ENCODE measurements at regions not wholly inside any gene's neighbourhood (a gene's known extent, or its start where the extent isn't known, plus 50 kb on each side); places are given as distances from the start of the nearest gene placed in this dataset.
"Not testable (repeated sequence)": the region's sequence is repeated elsewhere in the genome, so short reads cannot be mapped to it uniquely, and the experiment has no call there.

GRCh38 chrX:63176578-63176977 lies 174.6 kb downstream of the SPIN4 start:
- H4K91ac ChIP-seq (ENCODE audit: low read depth, low read length, poor library complexity); H2BK120ac ChIP-seq (ENCODE audit: low read depth, low read length); H3K14ac ChIP-seq (ENCODE audit: low read length); H2BK5ac ChIP-seq (ENCODE audit: low read length); H3K4me1 ChIP-seq (ENCODE audit: control insufficient read depth in 2 of 2, insufficient read depth in 1 of 2, low read depth in 1 of 2, low read length in 2 of 2); H2AK5ac ChIP-seq (ENCODE audit: low read depth, low read length); H3K18ac ChIP-seq (ENCODE audit: low read length); H2AFZ ChIP-seq (ENCODE audit: low read length); H3K4ac ChIP-seq (ENCODE audit: low read length); H2BK12ac ChIP-seq (ENCODE audit: low read length); H3K27ac ChIP-seq (replicated peaks; ENCODE audit: low read length); H3K23ac ChIP-seq (ENCODE audit: low read depth, low read length, poor library complexity); H3K27me3 ChIP-seq (ENCODE audit: control insufficient read depth in 3 of 3, insufficient read depth in 3 of 3, low read depth in 1 of 3, low read length in 3 of 3); H3K9me3 ChIP-seq (replicated peaks in 1 of 2; ENCODE audit: control insufficient read depth in 2 of 2, insufficient read depth in 1 of 2, low read depth in 1 of 2, low read length in 2 of 2); H3K36me3 ChIP-seq (replicated peaks in 1 of 2; ENCODE audit: control insufficient read depth in 2 of 2, insufficient read depth in 2 of 2, low read length in 2 of 2); DNase-seq (ENCODE audit: low spot score); H4K8ac ChIP-seq (ENCODE audit: low read depth, low read length); H3K4me3 ChIP-seq (ENCODE audit: low read length in 2 of 2); H3K79me1 ChIP-seq (ENCODE audit: low read depth, low read length); H3K4me2 ChIP-seq (ENCODE audit: insufficient read depth, low read length, poor library complexity, severe bottlenecking); H2BK15ac ChIP-seq (ENCODE audit: low read length); H3K9ac ChIP-seq (ENCODE audit: low read depth, low read length, poor library complexity): not testable (repeated sequence)
- no CpG with 5 or more reads among the region's 4 CpGs for WGBS, 2 donors (ENCODE audit: extremely low coverage in 2 of 2, insufficient read length in 2 of 2, insufficient replicate concordance in 1 of 2)

- not testable (repeated sequence) for H4K8ac ChIP-seq (ENCODE audit: low read depth, low read length); H2BK5ac ChIP-seq (ENCODE audit: low read length); H3K23ac ChIP-seq (ENCODE audit: low read depth, low read length, poor library complexity); H3K4me1 ChIP-seq (ENCODE audit: control insufficient read depth in 2 of 2, insufficient read depth in 1 of 2, low read depth in 1 of 2, low read length in 2 of 2); H2BK120ac ChIP-seq (ENCODE audit: low read depth, low read length); H3K14ac ChIP-seq (ENCODE audit: low read length); H2BK15ac ChIP-seq (ENCODE audit: low read length); H3K27me3 ChIP-seq (ENCODE audit: control insufficient read depth in 3 of 3, insufficient read depth in 3 of 3, low read depth in 1 of 3, low read length in 3 of 3); H3K36me3 ChIP-seq (replicated peaks in 1 of 2; ENCODE audit: control insufficient read depth in 2 of 2, insufficient read depth in 2 of 2, low read length in 2 of 2); H3K4me3 ChIP-seq (ENCODE audit: low read length in 2 of 2); H2AK5ac ChIP-seq (ENCODE audit: low read depth, low read length); H3K18ac ChIP-seq (ENCODE audit: low read length); H3K4me2 ChIP-seq (ENCODE audit: insufficient read depth, low read length, poor library complexity, severe bottlenecking); H3K79me1 ChIP-seq (ENCODE audit: low read depth, low read length); H2BK12ac ChIP-seq (ENCODE audit: low read length); H2AFZ ChIP-seq (ENCODE audit: low read length); H3K4ac ChIP-seq (ENCODE audit: low read length); DNase-seq (ENCODE audit: low spot score); H3K9me3 ChIP-seq (replicated peaks in 1 of 2; ENCODE audit: control insufficient read depth in 2 of 2, insufficient read depth in 1 of 2, low read depth in 1 of 2, low read length in 2 of 2); H3K27ac ChIP-seq (replicated peaks; ENCODE audit: low read length); H4K91ac ChIP-seq (ENCODE audit: low read depth, low read length, poor library complexity); H3K9ac ChIP-seq (ENCODE audit: low read depth, low read length, poor library complexity)
- no CpG with 5 or more reads among the region's 8 CpGs for WGBS, 2 donors (ENCODE audit: extremely low coverage in 2 of 2, insufficient read length in 2 of 2, insufficient replicate concordance in 1 of 2)
These were observed 177.1 kb downstream of the SPIN4 start for GRCh38 chrX:63173841-63174718.

- not testable (repeated sequence) for H2BK15ac ChIP-seq (ENCODE audit: low read length); H2BK12ac ChIP-seq (ENCODE audit: low read length); DNase-seq (ENCODE audit: low spot score); H3K23ac ChIP-seq (ENCODE audit: low read depth, low read length, poor library complexity); H2AK5ac ChIP-seq (ENCODE audit: low read depth, low read length); H2BK5ac ChIP-seq (ENCODE audit: low read length); H3K18ac ChIP-seq (ENCODE audit: low read length); H3K27me3 ChIP-seq (ENCODE audit: control insufficient read depth in 3 of 3, insufficient read depth in 3 of 3, low read depth in 1 of 3, low read length in 3 of 3); H4K91ac ChIP-seq (ENCODE audit: low read depth, low read length, poor library complexity); H3K9ac ChIP-seq (ENCODE audit: low read depth, low read length, poor library complexity); H3K4me3 ChIP-seq (ENCODE audit: low read length in 2 of 2); H3K4me1 ChIP-seq (ENCODE audit: control insufficient read depth in 2 of 2, insufficient read depth in 1 of 2, low read depth in 1 of 2, low read length in 2 of 2); H3K36me3 ChIP-seq (replicated peaks in 1 of 2; ENCODE audit: control insufficient read depth in 2 of 2, insufficient read depth in 2 of 2, low read length in 2 of 2); H3K79me1 ChIP-seq (ENCODE audit: low read depth, low read length); H3K27ac ChIP-seq (replicated peaks; ENCODE audit: low read length); H4K8ac ChIP-seq (ENCODE audit: low read depth, low read length); H3K9me3 ChIP-seq (replicated peaks in 1 of 2; ENCODE audit: control insufficient read depth in 2 of 2, insufficient read depth in 1 of 2, low read depth in 1 of 2, low read length in 2 of 2); H2AFZ ChIP-seq (ENCODE audit: low read length); H3K4me2 ChIP-seq (ENCODE audit: insufficient read depth, low read length, poor library complexity, severe bottlenecking); H3K4ac ChIP-seq (ENCODE audit: low read length); H3K14ac ChIP-seq (ENCODE audit: low read length); H2BK120ac ChIP-seq (ENCODE audit: low read depth, low read length)
- no CpG with 5 or more reads among the region's 4 CpGs for WGBS, 2 donors (ENCODE audit: extremely low coverage in 2 of 2, insufficient read length in 2 of 2, insufficient replicate concordance in 1 of 2)
These were observed 181.7 kb downstream of the SPIN4 start for GRCh38 chrX:63169416-63169815.

- H3K23ac ChIP-seq (ENCODE audit: low read depth, low read length, poor library complexity); H4K8ac ChIP-seq (ENCODE audit: low read depth, low read length); H3K9ac ChIP-seq (ENCODE audit: low read depth, low read length, poor library complexity); H3K4me3 ChIP-seq (ENCODE audit: low read length in 2 of 2); H3K4me1 ChIP-seq (ENCODE audit: control insufficient read depth in 2 of 2, insufficient read depth in 1 of 2, low read depth in 1 of 2, low read length in 2 of 2); H2AFZ ChIP-seq (ENCODE audit: low read length); H2AK5ac ChIP-seq (ENCODE audit: low read depth, low read length); H3K36me3 ChIP-seq (replicated peaks in 1 of 2; ENCODE audit: control insufficient read depth in 2 of 2, insufficient read depth in 2 of 2, low read length in 2 of 2); H2BK12ac ChIP-seq (ENCODE audit: low read length); H3K14ac ChIP-seq (ENCODE audit: low read length); H2BK120ac ChIP-seq (ENCODE audit: low read depth, low read length); H3K9me3 ChIP-seq (replicated peaks in 1 of 2; ENCODE audit: control insufficient read depth in 2 of 2, insufficient read depth in 1 of 2, low read depth in 1 of 2, low read length in 2 of 2); H3K4me2 ChIP-seq (ENCODE audit: insufficient read depth, low read length, poor library complexity, severe bottlenecking); H3K79me1 ChIP-seq (ENCODE audit: low read depth, low read length); DNase-seq (ENCODE audit: low spot score); H3K4ac ChIP-seq (ENCODE audit: low read length); H2BK15ac ChIP-seq (ENCODE audit: low read length); H4K91ac ChIP-seq (ENCODE audit: low read depth, low read length, poor library complexity); H3K27me3 ChIP-seq (ENCODE audit: control insufficient read depth in 3 of 3, insufficient read depth in 3 of 3, low read depth in 1 of 3, low read length in 3 of 3); H2BK5ac ChIP-seq (ENCODE audit: low read length); H3K18ac ChIP-seq (ENCODE audit: low read length); H3K27ac ChIP-seq (replicated peaks; ENCODE audit: low read length): not testable (repeated sequence)
- WGBS, 2 donors (ENCODE audit: extremely low coverage in 2 of 2, insufficient read length in 2 of 2, insufficient replicate concordance in 1 of 2), result no CpG with 5 or more reads among the region's 1 CpG
These were observed 182.2 kb downstream of the SPIN4 start for GRCh38 chrX:63168949-63169348.

Data from neuronal stem cell (in vitro differentiated cells).